OCI-LY3 (cell line): ENCODE measurements at regions not wholly inside any gene's neighbourhood (a gene's known extent, or its start where the extent isn't known, plus 50 kb on each side); places are given as distances from the start of the nearest gene placed in this dataset.

Experiments
- H2AFZ ChIP-seq: fragments of 200-600, 300-600 bp; shearing (Covaris generic); 2 replicates; pipeline ENCODE4 v1.6.0; 2014; ENCODE audit warnings: antibody characterized with exemption, low read depth, low read length
- H3K27ac ChIP-seq: fragments of 200-600, 300-600 bp; sonication (generic); 2 replicates; pipeline ENCODE4 v1.5.1; 2014; ENCODE audit warnings: mild to moderate bottlenecking, low read length, moderate library complexity, mixed read lengths
- H3K27me3 ChIP-seq: fragments of 200-600, 300-600 bp; sonication (generic); 2 replicates; pipeline ENCODE4 v1.6.1; 2014; ENCODE audit warnings: low read depth, low read length, mixed read lengths
- H3K36me3 ChIP-seq: fragments of 200-600, 300-600 bp; sonication (generic); replicated peaks from 2 replicates; pipeline ENCODE3; 2014; ENCODE audit warnings: low read depth, low read length, mixed read lengths
- H3K4me1 ChIP-seq: fragments of 300-600, 200-600 bp; sonication (generic); 2 replicates; pipeline ENCODE4 v1.6.1; 2014; ENCODE audit warnings: low read length, mixed read lengths
- H3K4me2 ChIP-seq: fragments of 200-600, 300-600 bp; sonication (generic); 2 replicates; pipeline ENCODE4 v1.6.1; 2014; ENCODE audit warnings: low read length, mixed read lengths
- H3K4me3 ChIP-seq: fragments of 300-600, 200-600 bp; sonication (generic); 2 replicates; pipeline ENCODE4 v1.5.1; 2014; ENCODE audit warnings: antibody characterized with exemption, mild to moderate bottlenecking, low read length, moderate library complexity
- H3K79me2 ChIP-seq: fragments of 300-600, 200-600 bp; shearing (Covaris generic); 2 replicates; pipeline ENCODE4 v1.6.1; 2014; ENCODE audit warnings: mild to moderate bottlenecking, low read length, mixed read lengths
- H3K9ac ChIP-seq: fragments of 300-600, 200-600 bp; shearing (Covaris generic); 2 replicates; pipeline ENCODE4 v1.6.0; 2014; ENCODE audit warnings: mild to moderate bottlenecking, low read length, moderate library complexity
- H3K9me3 ChIP-seq: fragments of 200-600, 300-600 bp; shearing (Covaris generic); 2 replicates; pipeline ENCODE4 v1.6.1; 2014; ENCODE audit warnings: low read length, mixed read lengths; ENCODE audit not compliant: insufficient read depth
- H4K20me1 ChIP-seq: fragments of 200-600, 300-600 bp; sonication (generic); 2 replicates; pipeline ENCODE4 v1.6.1; 2016; ENCODE audit warnings: low read length, mixed read lengths; ENCODE audit not compliant: insufficient read depth
- CTCF ChIP-seq: fragments of 200-600, 300-600 bp; sonication (generic); IDR thresholded peaks from 2 replicates; pipeline ENCODE4 v1.5.1; 2014; ENCODE audit warnings: antibody characterized with exemption, low read length, low read depth
- EZH2phosphoT487 ChIP-seq: fragments of 200-600 bp; shearing (Covaris generic); IDR thresholded peaks from 2 replicates; pipeline ENCODE4 v1.6.1; 2018; ENCODE audit warnings: antibody characterized with exemption, mixed run types, low read depth

DNA sequence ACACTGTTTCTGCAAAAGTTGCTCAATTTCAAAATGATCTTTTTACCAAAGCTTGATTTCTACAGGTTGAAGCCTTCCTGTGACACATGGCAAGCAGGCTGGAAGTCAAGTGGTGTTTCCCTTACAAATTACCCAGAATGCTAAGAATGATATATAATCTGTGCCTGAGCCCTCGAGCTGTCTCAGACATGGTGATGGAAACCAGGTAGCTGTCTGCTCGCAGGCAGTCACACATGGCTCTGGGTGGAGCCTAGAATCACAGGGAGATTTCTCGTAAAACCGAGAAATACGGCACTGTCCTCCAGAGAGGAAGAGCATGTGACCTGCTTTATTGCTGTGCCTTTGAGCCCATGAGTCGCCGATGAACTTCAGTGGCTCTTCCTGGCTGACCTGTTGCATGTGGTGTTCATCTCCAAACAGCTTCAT, 392.9 kb downstream of the ZNF521 start:
- Histone ChIP-seq H3K4me2 (no peak overlapping the region), H3K4me3 (no peak overlapping the region), H3K27ac (no peak overlapping the region), H3K27me3 (no peaks in the 10 kb centered on the region; the same call in 1 of the 2 replicates), H3K4me1 (no peaks in the 10 kb centered on the region), H2AFZ (no peak overlapping the region), H3K9me3 (no peaks in the 10 kb centered on the region), H4K20me1 (no peaks in the 10 kb centered on the region), H3K9ac (no peak overlapping the region), H3K79me2 (no peaks in the 10 kb centered on the region), H3K36me3 (no peaks in the 10 kb centered on the region)
- no peak for TF ChIP-seq EZH2phosphoT487
- TF ChIP-seq CTCF, result no peak

GRCh38 chr18:24964216-24964615, 387.8 kb downstream of the ZNF521 start:
- Histone ChIP-seq H3K27me3 (no peaks in the 10 kb centered on the region; the same call in 1 of the 2 replicates), H2AFZ (no peak overlapping the region), H3K9ac (no peak overlapping the region), H3K4me2 (no peak overlapping the region), H3K36me3 (no peaks in the 10 kb centered on the region), H3K4me3 (no peak overlapping the region), H3K27ac (no peak overlapping the region), H3K9me3 (no peaks in the 10 kb centered on the region), H3K79me2 (no peaks in the 10 kb centered on the region), H3K4me1 (no peaks in the 10 kb centered on the region), H4K20me1 (no peaks in the 10 kb centered on the region)
- TF ChIP-seq CTCF (no peak), EZH2phosphoT487 (no peak)

DNA sequence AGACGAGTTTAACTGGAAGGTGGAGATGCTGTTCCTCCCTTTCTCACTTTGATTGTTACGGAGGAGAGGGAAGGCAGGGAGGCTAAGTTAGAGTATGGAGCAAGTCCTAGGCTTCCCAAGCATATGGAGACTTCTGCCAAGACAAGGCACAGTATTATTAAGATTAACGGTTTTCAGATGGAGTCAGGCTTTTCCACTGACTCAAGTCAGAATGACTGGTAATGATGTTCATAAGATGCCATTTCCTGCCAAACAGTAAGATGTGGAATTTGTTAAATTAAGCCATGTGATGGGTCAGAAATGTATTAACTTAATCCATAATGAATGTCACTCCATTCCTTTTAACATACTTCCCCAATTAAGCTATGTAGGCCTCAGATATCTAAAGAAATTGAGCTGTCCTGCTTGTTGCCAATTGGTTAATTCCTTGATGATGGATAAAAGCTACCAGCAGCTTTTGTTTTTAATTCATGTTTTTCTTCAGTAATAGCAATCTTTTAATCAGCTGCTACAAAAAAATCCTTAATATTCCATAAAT, 383.7 kb downstream of the ZNF521 start:
- Histone ChIP-seq H2AFZ (no peak overlapping the region), H3K27ac (no peak overlapping the region), H3K4me2 (no peak overlapping the region), H3K4me1 (no peaks in the 10 kb centered on the region), H3K9me3 (no peaks in the 10 kb centered on the region), H3K9ac (no peak overlapping the region), H3K36me3 (no peaks in the 10 kb centered on the region), H3K79me2 (no peaks in the 10 kb centered on the region), H3K4me3 (no peak overlapping the region), H4K20me1 (no peaks in the 10 kb centered on the region), H3K27me3 (no peaks in the 10 kb centered on the region)
- no peak for TF ChIP-seq CTCF
- no peak for TF ChIP-seq EZH2phosphoT487

- Histone ChIP-seq H3K27ac (no peak overlapping the region), H3K4me2 (no peak overlapping the region), H3K36me3 (no peaks in the 10 kb centered on the region), H3K4me3 (no peak overlapping the region), H3K27me3 (no peaks in the 10 kb centered on the region), H3K4me1 (no peaks in the 10 kb centered on the region), H3K9me3 (no peaks in the 10 kb centered on the region), H2AFZ (no peak overlapping the region), H3K9ac (no peak overlapping the region), H3K79me2 (no peaks in the 10 kb centered on the region), H4K20me1 (no peaks in the 10 kb centered on the region)
- no peak for TF ChIP-seq EZH2phosphoT487
- no peak for TF ChIP-seq CTCF
Measured at GRCh38 chr18:24972577-24972976, 379.4 kb downstream of the ZNF521 start.
